Hepatocyte (in vitro differentiated cells): ENCODE measurements at regions not wholly inside any gene's neighbourhood (a gene's known extent, or its start where the extent isn't known, plus 50 kb on each side); places are given as distances from the start of the nearest gene placed in this dataset.

ENCODE experiments used
- EZH2 ChIP-seq: fragments of 200-600 bp; sonication (generic); IDR thresholded peaks from 2 replicates; pipeline ENCODE4 v1.6.1; 2016; ENCODE audit warnings: antibody characterized with exemption, mild to moderate bottlenecking, borderline replicate concordance
- TF ChIP-seq, protein P1 (sequence below): fragments of 200-600 bp; sonication (generic); IDR thresholded peaks from 2 replicates; pipeline ENCODE4 v1.5.1; 2016; ENCODE audit warnings: antibody characterized with exemption, mild to moderate bottlenecking; ENCODE audit not compliant: poor library complexity

DNA sequence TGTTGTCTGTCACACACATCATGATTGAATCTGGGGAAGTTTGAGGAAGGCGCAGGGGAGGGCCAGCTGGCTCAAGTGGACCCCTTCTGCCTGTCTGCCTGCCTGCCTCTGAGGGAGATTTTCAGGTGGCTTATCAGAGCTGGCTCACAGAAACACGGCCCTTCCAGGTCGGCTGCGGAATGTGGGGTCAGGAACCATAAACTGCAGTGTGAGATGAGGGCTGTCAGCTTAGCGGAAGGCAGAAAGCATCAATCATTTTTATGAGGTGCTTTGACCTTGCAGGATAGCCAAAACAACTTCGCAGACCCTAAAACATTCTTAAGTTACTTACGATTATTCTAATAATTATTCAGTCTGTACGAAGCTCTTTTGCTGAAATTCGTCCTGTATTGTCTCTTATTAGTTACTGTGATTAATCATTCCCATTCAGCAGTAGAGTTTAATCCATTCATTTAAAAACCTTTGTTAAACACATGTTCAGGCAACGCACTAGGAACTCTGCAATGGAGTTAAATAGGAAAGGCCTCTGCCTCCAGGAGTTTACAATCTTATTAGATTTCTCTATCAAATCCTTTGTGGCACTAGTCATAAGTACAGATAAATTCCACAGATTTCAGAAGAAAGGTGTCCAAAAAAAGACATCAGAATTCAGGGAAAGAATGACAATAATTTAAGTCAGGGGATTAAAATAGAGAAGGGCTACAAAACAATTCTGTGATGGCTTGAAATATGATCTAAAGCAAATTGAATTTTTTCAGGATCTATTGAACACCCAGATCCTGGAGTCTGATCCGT is 371.6 kb downstream of the HRH4 start:
- TF ChIP-seq, protein P1, sequence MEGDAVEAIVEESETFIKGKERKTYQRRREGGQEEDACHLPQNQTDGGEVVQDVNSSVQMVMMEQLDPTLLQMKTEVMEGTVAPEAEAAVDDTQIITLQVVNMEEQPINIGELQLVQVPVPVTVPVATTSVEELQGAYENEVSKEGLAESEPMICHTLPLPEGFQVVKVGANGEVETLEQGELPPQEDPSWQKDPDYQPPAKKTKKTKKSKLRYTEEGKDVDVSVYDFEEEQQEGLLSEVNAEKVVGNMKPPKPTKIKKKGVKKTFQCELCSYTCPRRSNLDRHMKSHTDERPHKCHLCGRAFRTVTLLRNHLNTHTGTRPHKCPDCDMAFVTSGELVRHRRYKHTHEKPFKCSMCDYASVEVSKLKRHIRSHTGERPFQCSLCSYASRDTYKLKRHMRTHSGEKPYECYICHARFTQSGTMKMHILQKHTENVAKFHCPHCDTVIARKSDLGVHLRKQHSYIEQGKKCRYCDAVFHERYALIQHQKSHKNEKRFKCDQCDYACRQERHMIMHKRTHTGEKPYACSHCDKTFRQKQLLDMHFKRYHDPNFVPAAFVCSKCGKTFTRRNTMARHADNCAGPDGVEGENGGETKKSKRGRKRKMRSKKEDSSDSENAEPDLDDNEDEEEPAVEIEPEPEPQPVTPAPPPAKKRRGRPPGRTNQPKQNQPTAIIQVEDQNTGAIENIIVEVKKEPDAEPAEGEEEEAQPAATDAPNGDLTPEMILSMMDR: no peak
- no peak for TF ChIP-seq EZH2
